Osteocyte (in vitro differentiated cells): ENCODE measurements at regions not wholly inside any gene's neighbourhood (a gene's known extent, or its start where the extent isn't known, plus 50 kb on each side); places are given as distances from the start of the nearest gene placed in this dataset.

Source experiments
- DNase-seq: peaks from one replicate; pipeline ENCODE4 v3.0.0; 2021; ENCODE audit warnings: mixed read lengths; ENCODE audit not compliant: unreplicated experiment; ENCODE audit errors: extremely low spot score
- H3K27ac Mint-ChIP-seq: one replicate; pipeline ENCODE4 v1.8.0; 2021; ENCODE audit warnings: mild to moderate bottlenecking, mixed read lengths; ENCODE audit not compliant: unreplicated experiment
- H3K27me3 Mint-ChIP-seq: one replicate; pipeline ENCODE4 v1.8.0; 2021; ENCODE audit warnings: mixed read lengths; ENCODE audit not compliant: unreplicated experiment
- H3K36me3 Mint-ChIP-seq: one replicate; pipeline ENCODE4 v1.8.0; 2021; ENCODE audit warnings: mixed read lengths; ENCODE audit not compliant: unreplicated experiment
- H3K4me1 Mint-ChIP-seq: one replicate; pipeline ENCODE4 v1.8.0; 2021; ENCODE audit warnings: mixed read lengths; ENCODE audit not compliant: unreplicated experiment
- H3K4me3 Mint-ChIP-seq: one replicate; pipeline ENCODE4 v1.8.0; 2021; ENCODE audit warnings: mild to moderate bottlenecking, moderate library complexity, mixed read lengths; ENCODE audit not compliant: unreplicated experiment
- H3K9me3 Mint-ChIP-seq: one replicate; pipeline ENCODE4 v1.8.0; 2021; ENCODE audit warnings: mixed read lengths; ENCODE audit not compliant: unreplicated experiment
- TF ChIP-seq, protein P1 (sequence below): fragments of 200-600 bp; sonication (generic); IDR thresholded peaks from 2 replicates; pipeline ENCODE4 v1.5.0; 2021; ENCODE audit warnings: antibody characterized with exemption, mild to moderate bottlenecking, moderate library complexity

DNA sequence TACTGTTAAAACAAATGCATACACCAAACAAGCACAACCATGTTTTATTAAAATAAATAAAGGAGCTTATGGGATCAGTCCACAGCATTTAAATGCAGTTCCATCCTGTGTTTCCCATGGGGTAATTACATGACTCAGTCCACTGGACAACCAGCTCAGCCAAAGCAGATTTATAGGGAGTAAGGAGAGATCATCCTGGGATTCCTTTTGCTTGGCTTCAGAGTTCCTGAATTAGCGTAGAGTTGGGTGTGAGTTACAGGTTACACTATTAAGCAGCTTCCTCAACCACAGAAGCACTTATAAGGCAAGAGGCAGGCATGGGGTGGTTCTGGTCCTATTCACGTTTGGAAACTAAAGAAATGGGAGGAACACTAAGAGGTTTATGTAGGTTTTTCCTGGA is 381.1 kb upstream of the ACTBL2 start:
- H3K4me3 Mint-ChIP-seq, result no peak overlapping the region
- no peaks in the 10 kb centered on the region for H3K27me3 Mint-ChIP-seq
- TF ChIP-seq, protein P1, sequence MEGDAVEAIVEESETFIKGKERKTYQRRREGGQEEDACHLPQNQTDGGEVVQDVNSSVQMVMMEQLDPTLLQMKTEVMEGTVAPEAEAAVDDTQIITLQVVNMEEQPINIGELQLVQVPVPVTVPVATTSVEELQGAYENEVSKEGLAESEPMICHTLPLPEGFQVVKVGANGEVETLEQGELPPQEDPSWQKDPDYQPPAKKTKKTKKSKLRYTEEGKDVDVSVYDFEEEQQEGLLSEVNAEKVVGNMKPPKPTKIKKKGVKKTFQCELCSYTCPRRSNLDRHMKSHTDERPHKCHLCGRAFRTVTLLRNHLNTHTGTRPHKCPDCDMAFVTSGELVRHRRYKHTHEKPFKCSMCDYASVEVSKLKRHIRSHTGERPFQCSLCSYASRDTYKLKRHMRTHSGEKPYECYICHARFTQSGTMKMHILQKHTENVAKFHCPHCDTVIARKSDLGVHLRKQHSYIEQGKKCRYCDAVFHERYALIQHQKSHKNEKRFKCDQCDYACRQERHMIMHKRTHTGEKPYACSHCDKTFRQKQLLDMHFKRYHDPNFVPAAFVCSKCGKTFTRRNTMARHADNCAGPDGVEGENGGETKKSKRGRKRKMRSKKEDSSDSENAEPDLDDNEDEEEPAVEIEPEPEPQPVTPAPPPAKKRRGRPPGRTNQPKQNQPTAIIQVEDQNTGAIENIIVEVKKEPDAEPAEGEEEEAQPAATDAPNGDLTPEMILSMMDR, result no peak
- H3K9me3 Mint-ChIP-seq, result peaks cover 4% of the 10 kb centered on the region
- H3K27ac Mint-ChIP-seq, result no peak overlapping the region
- peaks cover 12% of the 10 kb centered on the region for H3K4me1 Mint-ChIP-seq
- no peaks in the 10 kb centered on the region for H3K36me3 Mint-ChIP-seq
- DNase-seq, result no peak

GRCh38 chr5:57862942-57863341 is 380.3 kb upstream of the ACTBL2 start:
- no peak overlapping the region for H3K4me3 Mint-ChIP-seq
- H3K27me3 Mint-ChIP-seq, result no peaks in the 10 kb centered on the region
- no peaks in the 10 kb centered on the region for H3K36me3 Mint-ChIP-seq
- H3K27ac Mint-ChIP-seq, result no peak overlapping the region
- TF ChIP-seq, protein P1, result no peak
- peaks cover 13% of the 10 kb centered on the region for H3K4me1 Mint-ChIP-seq
- peaks cover 4% of the 10 kb centered on the region for H3K9me3 Mint-ChIP-seq
- DNase-seq, result no peak

DNA sequence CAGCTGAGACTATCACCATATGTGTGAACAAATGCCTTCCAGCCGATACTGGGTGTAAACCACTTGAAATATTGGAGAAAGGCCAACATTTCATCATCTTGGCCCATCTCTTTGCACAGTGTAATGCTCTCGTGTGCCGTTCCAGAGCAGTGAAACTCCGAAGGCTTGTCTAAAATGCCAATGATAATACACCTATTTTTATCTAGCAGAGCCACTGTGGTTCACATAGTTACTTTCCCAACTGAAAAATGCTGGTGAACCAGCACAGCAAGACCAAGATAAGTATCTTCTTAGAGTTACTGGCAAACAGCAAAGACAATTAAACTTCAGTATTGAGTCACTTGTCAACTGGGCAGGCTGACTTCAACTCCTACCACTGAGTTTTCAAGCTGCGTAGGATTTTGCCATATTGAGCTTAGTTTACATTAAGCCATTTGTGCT is 379.9 kb upstream of the ACTBL2 start:
- Mint-ChIP-seq H3K36me3 (no peaks in the 10 kb centered on the region), H3K27me3 (no peaks in the 10 kb centered on the region), H3K9me3 (peaks cover 4% of the 10 kb centered on the region), H3K4me3 (no peak overlapping the region), H3K4me1 (peaks cover 13% of the 10 kb centered on the region), H3K27ac (no peak overlapping the region)
- TF ChIP-seq, protein P1, result no peak
- DNase-seq, result no peak

DNA sequence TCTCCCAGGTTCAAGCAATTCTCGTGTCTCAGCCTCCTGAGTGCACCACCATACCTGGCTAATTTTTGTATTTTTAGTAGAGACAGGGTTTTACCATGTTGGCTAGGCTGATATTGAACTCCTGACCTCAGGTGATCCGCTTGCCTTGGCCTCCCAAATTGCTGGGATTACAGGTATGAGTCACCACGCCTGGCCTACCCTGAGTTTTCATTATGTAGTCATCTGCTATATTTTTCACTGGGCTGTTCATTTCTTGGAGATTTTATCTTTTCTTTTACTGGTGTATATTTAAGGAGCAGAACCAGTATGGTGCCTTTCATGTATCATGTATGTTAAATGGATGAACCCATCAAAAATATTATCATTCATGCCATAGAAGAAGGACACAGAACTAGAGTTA is 377.0 kb upstream of the ACTBL2 start:
- Mint-ChIP-seq H3K4me1 (peaks cover 13% of the 10 kb centered on the region), H3K9me3 (peaks cover 4% of the 10 kb centered on the region), H3K27me3 (no peaks in the 10 kb centered on the region), H3K36me3 (no peaks in the 10 kb centered on the region), H3K27ac (no peak overlapping the region), H3K4me3 (no peak overlapping the region)
- TF ChIP-seq, protein P1, result no peak
- DNase-seq, result no peak

GRCh38 chr5:57858905-57859304 is 376.3 kb upstream of the ACTBL2 start:
- H3K27ac Mint-ChIP-seq, result no peak overlapping the region
- H3K9me3 Mint-ChIP-seq, result peaks cover 4% of the 10 kb centered on the region
- no peak for DNase-seq
- no peak overlapping the region for H3K4me3 Mint-ChIP-seq
- H3K36me3 Mint-ChIP-seq, result no peaks in the 10 kb centered on the region
- no peaks in the 10 kb centered on the region for H3K27me3 Mint-ChIP-seq
- H3K4me1 Mint-ChIP-seq, result peaks cover 13% of the 10 kb centered on the region
- TF ChIP-seq, protein P1, result no peak
